GM23338 (cell line): ENCODE measurements at regions not wholly inside any gene's neighbourhood (a gene's known extent, or its start where the extent isn't known, plus 50 kb on each side); places are given as distances from the start of the nearest gene placed in this dataset.
"Not testable (repeated sequence)": the region's sequence is repeated elsewhere in the genome, so short reads cannot be mapped to it uniquely, and the experiment has no call there.

Source experiments
- ATAC-seq: fragments of 200-7000 bp; cut with Tn5 transposase; 3 replicates; pipeline ENCODE4 v1.9.1; 2020
- DNase-seq: peaks from one replicate; pipeline ENCODE4 v3.0.0-alpha.2; 2015; ENCODE audit warnings: low spot score
- H2AFZ ChIP-seq: fragments of 200-600 bp; sonication (generic); 2 replicates; pipeline ENCODE4 v1.8.0; 2016; ENCODE audit warnings: antibody characterized with exemption, mild to moderate bottlenecking, moderate library complexity
- H3F3A ChIP-seq: fragments of 200-600 bp; sonication (generic); replicated peaks from 2 replicates; pipeline ENCODE4 v1.8.0; 2017; ENCODE audit warnings: antibody characterized with exemption, mixed run types, low read depth
- H3K27ac ChIP-seq: fragments of 200-600 bp; sonication (generic); 2 replicates; pipeline ENCODE4 v1.6.1; 2016; ENCODE audit warnings: low read depth
- H3K27me3 ChIP-seq: fragments of 200-600 bp; sonication (generic); 2 replicates; pipeline ENCODE4 v1.8.0; 2016; ENCODE audit warnings: mild to moderate bottlenecking, mixed run types, moderate library complexity; ENCODE audit not compliant: insufficient read depth
- H3K36me3 ChIP-seq: fragments of 200-600 bp; sonication (generic); 2 replicates; pipeline ENCODE4 v1.8.0; 2016; ENCODE audit warnings: mild to moderate bottlenecking; ENCODE audit not compliant: insufficient read depth
- H3K4me1 ChIP-seq: fragments of 200-600 bp; sonication (generic); 2 replicates; pipeline ENCODE4 v1.8.0; 2016; ENCODE audit warnings: mild to moderate bottlenecking, moderate library complexity; ENCODE audit not compliant: insufficient read depth
- H3K4me2 ChIP-seq: fragments of 200-600 bp; sonication (generic); 2 replicates; pipeline ENCODE4 v1.7.1; 2017; ENCODE audit warnings: mixed run types
- H3K4me3 ChIP-seq: fragments of 200-600 bp; sonication (generic); 2 replicates; pipeline ENCODE4 v1.6.1; 2016; ENCODE audit warnings: mixed run types
- H3K79me2 ChIP-seq: fragments of 200-600 bp; sonication (generic); replicated peaks from 2 replicates; pipeline ENCODE4 v1.8.0; 2017; ENCODE audit warnings: mild to moderate bottlenecking; ENCODE audit not compliant: insufficient read depth
- H3K9me2 ChIP-seq: fragments of 200-600 bp; sonication (generic); 2 replicates; pipeline ENCODE4 v1.8.0; 2017; ENCODE audit not compliant: insufficient read depth
- H4K20me1 ChIP-seq: fragments of 200-600 bp; sonication (generic); replicated peaks from 2 replicates; pipeline ENCODE4 v1.8.0; 2017; ENCODE audit warnings: mild to moderate bottlenecking; ENCODE audit not compliant: insufficient read depth
- H3K27ac Mint-ChIP-seq: 2 replicates; pipeline ENCODE4 v1.8.0; 2020; ENCODE audit warnings: inconsistent platforms, mild to moderate bottlenecking, moderate library complexity, mixed read lengths
- H3K27me3 Mint-ChIP-seq: 3 replicates; pipeline ENCODE4 v1.8.0; 2022; ENCODE audit warnings: low read depth, mild to moderate bottlenecking, moderate library complexity, mixed read lengths, inconsistent platforms; ENCODE audit not compliant: insufficient read depth, poor library complexity
- H3K36me3 Mint-ChIP-seq: 3 replicates; pipeline ENCODE4 v1.8.0; 2021; ENCODE audit warnings: low read depth, mild to moderate bottlenecking, inconsistent platforms, moderate library complexity, mixed read lengths
- H3K4me1 Mint-ChIP-seq: 3 replicates; pipeline ENCODE4 v1.8.0; 2020; ENCODE audit warnings: mild to moderate bottlenecking, inconsistent platforms, mixed read lengths
- H3K4me3 Mint-ChIP-seq: 3 replicates; pipeline ENCODE4 v1.8.0; 2021; ENCODE audit warnings: moderate library complexity, mild to moderate bottlenecking, inconsistent platforms, mixed read lengths
- H3K9me3 Mint-ChIP-seq: 3 replicates; pipeline ENCODE4 v1.8.0; 2020; ENCODE audit warnings: moderate library complexity, mild to moderate bottlenecking, inconsistent platforms, mixed read lengths
- EZH2 ChIP-seq: fragments of 200-600 bp; sonication (generic); IDR thresholded peaks from one replicate; pipeline ENCODE4 v1.8.0; 2017; ENCODE audit warnings: antibody characterized with exemption, mild to moderate bottlenecking, low read depth; ENCODE audit not compliant: unreplicated experiment
- JUNB ChIP-seq: IDR thresholded peaks from one replicate; pipeline ENCODE4 v1.6.1; 2016; ENCODE audit warnings: antibody characterized with exemption; ENCODE audit not compliant: unreplicated experiment
- NANOG ChIP-seq: IDR thresholded peaks from 2 replicates; pipeline ENCODE4 v1.6.1; 2016; ENCODE audit warnings: antibody characterized with exemption, borderline replicate concordance
- POLR2AphosphoS5 ChIP-seq: IDR thresholded peaks from 2 replicates; pipeline ENCODE4 v1.6.1; 2016; ENCODE audit warnings: antibody characterized with exemption, low read depth
- STAT1 ChIP-seq: IDR thresholded peaks from one replicate; pipeline ENCODE4 v1.6.1; 2016; ENCODE audit warnings: antibody characterized with exemption; ENCODE audit not compliant: unreplicated experiment
- ZNF114 ChIP-seq: fragments of 250-450 bp; sonication (Bioruptor Pico); IDR thresholded peaks from 2 replicates; pipeline ENCODE4 v1.5.0; 2020; ENCODE audit warnings: mild to moderate bottlenecking, moderate library complexity
- TF ChIP-seq, protein P1 (sequence below), 2 experiments: fragments of 200-600 bp in 1 of 2; sonication (generic) in 1 of 2; conservative IDR thresholded peaks; 2 replicates each; pipeline versions ENCODE4 v1.5.1 to v1.6.1; 2016 to 2017; ENCODE audit warnings: antibody characterized with exemption in 2 of 2, low read depth in 2 of 2, mild to moderate bottlenecking in 2 of 2, moderate library complexity in 1 of 2
- TF ChIP-seq, protein P2 (sequence below): IDR thresholded peaks from 2 replicates; pipeline ENCODE4 v1.6.1; 2016; ENCODE audit warnings: antibody characterized with exemption

DNA sequence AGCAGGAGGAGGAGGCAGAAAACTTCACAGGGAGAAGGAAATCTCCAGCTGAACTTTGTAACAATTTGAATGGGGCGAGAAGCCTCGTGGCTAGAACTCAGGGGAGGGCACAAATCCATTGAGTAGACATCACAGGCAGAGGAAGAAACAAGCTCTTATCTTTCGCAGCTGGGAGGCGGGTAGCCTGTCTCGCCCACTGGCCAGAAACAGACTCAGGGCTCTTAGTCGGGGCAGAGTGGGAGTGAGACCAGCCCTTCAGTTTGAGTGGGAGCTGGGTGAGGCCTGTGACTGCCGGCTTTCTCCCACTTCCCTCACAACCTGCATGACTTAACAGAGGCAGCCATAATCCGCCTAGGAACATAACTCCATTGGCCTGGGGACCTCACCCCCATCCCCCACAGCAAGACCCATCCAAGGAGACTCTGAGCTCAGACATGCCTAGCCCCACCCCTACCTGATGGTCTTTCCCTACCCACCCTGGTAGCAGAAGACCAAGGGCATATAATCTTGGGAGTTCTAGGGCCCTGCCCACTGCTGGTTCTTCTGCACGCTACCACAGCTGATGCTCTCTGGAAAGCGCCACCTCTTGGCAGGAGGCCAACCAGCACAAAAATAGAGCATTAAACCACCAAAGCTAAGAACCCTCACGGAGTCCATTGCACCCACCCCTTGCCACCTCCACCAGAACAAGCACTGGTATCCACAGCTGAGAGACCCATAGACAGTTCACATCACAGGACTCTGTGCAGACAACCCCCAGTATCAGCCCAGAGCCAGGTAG, 77.8 kb upstream of the LMNTD1 start:
- not testable (repeated sequence) for H3K36me3 Mint-ChIP-seq, H3K4me1 Mint-ChIP-seq, H3K4me1 ChIP-seq, H3F3A ChIP-seq, H3K9me3 Mint-ChIP-seq, H3K79me2 ChIP-seq, H4K20me1 ChIP-seq, H3K4me3 Mint-ChIP-seq, ATAC-seq, H3K4me2 ChIP-seq, DNase-seq, H3K27me3 ChIP-seq, H3K4me3 ChIP-seq, H3K27ac ChIP-seq, H3K36me3 ChIP-seq, H3K27ac Mint-ChIP-seq, H3K27me3 Mint-ChIP-seq
- peak overlapping the region; percentile 59; the same call in 1 of the 2 replicates for H2AFZ ChIP-seq
- TF ChIP-seq, protein P1, sequence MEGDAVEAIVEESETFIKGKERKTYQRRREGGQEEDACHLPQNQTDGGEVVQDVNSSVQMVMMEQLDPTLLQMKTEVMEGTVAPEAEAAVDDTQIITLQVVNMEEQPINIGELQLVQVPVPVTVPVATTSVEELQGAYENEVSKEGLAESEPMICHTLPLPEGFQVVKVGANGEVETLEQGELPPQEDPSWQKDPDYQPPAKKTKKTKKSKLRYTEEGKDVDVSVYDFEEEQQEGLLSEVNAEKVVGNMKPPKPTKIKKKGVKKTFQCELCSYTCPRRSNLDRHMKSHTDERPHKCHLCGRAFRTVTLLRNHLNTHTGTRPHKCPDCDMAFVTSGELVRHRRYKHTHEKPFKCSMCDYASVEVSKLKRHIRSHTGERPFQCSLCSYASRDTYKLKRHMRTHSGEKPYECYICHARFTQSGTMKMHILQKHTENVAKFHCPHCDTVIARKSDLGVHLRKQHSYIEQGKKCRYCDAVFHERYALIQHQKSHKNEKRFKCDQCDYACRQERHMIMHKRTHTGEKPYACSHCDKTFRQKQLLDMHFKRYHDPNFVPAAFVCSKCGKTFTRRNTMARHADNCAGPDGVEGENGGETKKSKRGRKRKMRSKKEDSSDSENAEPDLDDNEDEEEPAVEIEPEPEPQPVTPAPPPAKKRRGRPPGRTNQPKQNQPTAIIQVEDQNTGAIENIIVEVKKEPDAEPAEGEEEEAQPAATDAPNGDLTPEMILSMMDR (conservative IDR thresholded peaks at IDR 0.05; ENCODE audit: low read depth in 2 of 2) = peak; percentile 17 to 44; a peak in 2 of 4 replicates
- H3K9me2 ChIP-seq = peaks cover 11% of the 10 kb centered on the region; the same call in 1 of the 2 replicates

DNA sequence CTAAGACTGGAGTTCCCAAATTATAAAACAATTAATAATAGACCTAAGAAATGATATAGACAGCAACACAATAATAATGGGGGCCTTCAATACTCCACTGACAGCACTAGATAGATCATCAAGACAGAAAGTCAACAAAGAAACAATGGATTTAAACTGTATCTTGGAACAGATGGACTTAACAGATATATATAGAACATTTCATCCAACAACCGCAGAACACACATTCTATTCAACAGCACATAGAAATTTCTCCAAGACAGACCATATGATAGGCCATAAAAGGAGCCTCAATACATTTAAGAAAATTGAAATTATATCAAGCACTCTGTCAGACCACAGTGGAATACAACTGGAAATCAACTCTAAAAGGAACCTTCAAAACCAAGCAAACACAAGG, 80.1 kb upstream of the LMNTD1 start:
- not testable (repeated sequence) for H3K27ac Mint-ChIP-seq, H3K27me3 ChIP-seq, H3K4me3 ChIP-seq, H3K4me1 Mint-ChIP-seq, DNase-seq, H3K36me3 Mint-ChIP-seq, H3K27me3 Mint-ChIP-seq, H3F3A ChIP-seq, H4K20me1 ChIP-seq, ATAC-seq, H3K4me3 Mint-ChIP-seq, H3K4me2 ChIP-seq, H3K79me2 ChIP-seq, H3K9me3 Mint-ChIP-seq, H3K4me1 ChIP-seq, H3K36me3 ChIP-seq, H2AFZ ChIP-seq, H3K27ac ChIP-seq
- H3K9me2 ChIP-seq = peaks cover 11% of the 10 kb centered on the region; the same call in 1 of the 2 replicates

DNA sequence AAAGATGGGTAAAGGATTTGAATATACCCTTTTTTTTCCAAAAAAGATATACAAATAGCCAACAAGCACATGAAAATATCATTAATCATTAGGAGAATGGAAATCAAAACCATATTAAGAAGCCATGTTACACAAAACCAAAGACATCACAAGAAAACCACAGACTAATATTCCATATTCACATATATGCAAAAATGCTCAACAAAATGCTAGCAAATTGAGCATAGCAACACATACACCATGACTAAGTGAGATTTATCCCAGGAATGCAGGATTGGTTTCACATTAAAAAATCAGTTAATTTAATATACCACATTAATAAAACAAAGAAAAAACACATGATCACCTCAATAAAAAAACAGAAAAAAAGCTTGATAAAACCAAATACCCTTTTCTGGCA, 84.7 kb upstream of the LMNTD1 start:
- Mint-ChIP-seq H3K4me3 (no peak overlapping the region), H3K27me3 (peaks cover 2% of the 10 kb centered on the region), H3K36me3 (no peaks in the 10 kb centered on the region), H3K9me3 (peaks cover 8% of the 10 kb centered on the region; the same call in 1 of the 3 replicates), H3K4me1 (no peaks in the 10 kb centered on the region), H3K27ac (no peak overlapping the region)
- Histone ChIP-seq H3K36me3 (no peaks in the 10 kb centered on the region), H3K79me2 (no peaks in the 10 kb centered on the region), H4K20me1 (no peaks in the 10 kb centered on the region), H3K9me2 (no peaks in the 10 kb centered on the region), H3K4me3 (no peak overlapping the region), H3K27me3 (no peaks in the 10 kb centered on the region), H3F3A (no peaks in the 10 kb centered on the region), H2AFZ (no peak overlapping the region), H3K4me1 (no peaks in the 10 kb centered on the region), H3K4me2 (no peak overlapping the region), H3K27ac (no peak overlapping the region)
- ATAC-seq (no peak), DNase-seq (no peak)
- TF ChIP-seq STAT1 (no peak), NANOG (no peak), POLR2AphosphoS5 (no peak), JUNB (no peak), ZNF114 (no peak), EZH2 (no peak)
- TF ChIP-seq, protein P2, sequence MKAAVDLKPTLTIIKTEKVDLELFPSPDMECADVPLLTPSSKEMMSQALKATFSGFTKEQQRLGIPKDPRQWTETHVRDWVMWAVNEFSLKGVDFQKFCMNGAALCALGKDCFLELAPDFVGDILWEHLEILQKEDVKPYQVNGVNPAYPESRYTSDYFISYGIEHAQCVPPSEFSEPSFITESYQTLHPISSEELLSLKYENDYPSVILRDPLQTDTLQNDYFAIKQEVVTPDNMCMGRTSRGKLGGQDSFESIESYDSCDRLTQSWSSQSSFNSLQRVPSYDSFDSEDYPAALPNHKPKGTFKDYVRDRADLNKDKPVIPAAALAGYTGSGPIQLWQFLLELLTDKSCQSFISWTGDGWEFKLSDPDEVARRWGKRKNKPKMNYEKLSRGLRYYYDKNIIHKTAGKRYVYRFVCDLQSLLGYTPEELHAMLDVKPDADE = no peak
